GM08714 (cell line): ENCODE measurements at regions not wholly inside any gene's neighbourhood (a gene's known extent, or its start where the extent isn't known, plus 50 kb on each side); places are given as distances from the start of the nearest gene placed in this dataset.

Experiments
- H3K4me3 ChIP-seq: fragments of 200-500 bp; sonication (Bioruptor generic); 2 replicates; pipeline ENCODE4 v1.5.1; 2014; ENCODE audit warnings: mild to moderate bottlenecking, low read length, inconsistent platforms
- ZNF274 ChIP-seq: IDR thresholded peaks from 2 replicates; pipeline ENCODE4 v1.6.1; 2012; ENCODE audit warnings: mild to moderate bottlenecking, low read depth, low read length

DNA sequence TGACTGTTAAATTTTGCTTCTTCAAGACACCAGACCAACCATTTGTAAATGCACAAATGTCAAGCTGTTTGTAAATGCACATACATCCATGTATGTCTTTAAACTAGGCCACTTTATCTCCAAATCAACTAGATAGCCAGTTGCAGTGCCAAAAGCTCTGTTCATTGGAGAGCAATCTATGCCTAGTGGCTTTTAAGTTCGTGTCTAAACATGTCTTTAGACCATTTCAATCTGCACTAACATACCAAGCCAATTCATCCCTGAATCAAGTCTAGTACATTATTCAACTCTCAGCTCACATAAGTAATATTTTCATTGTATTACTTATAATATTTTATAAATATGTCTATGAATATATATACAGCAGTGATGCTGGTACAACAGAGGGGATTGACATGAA, 985.9 kb downstream of the CDH18 start:
- no peak overlapping the region for H3K4me3 ChIP-seq
- TF ChIP-seq ZNF274: no peak

DNA sequence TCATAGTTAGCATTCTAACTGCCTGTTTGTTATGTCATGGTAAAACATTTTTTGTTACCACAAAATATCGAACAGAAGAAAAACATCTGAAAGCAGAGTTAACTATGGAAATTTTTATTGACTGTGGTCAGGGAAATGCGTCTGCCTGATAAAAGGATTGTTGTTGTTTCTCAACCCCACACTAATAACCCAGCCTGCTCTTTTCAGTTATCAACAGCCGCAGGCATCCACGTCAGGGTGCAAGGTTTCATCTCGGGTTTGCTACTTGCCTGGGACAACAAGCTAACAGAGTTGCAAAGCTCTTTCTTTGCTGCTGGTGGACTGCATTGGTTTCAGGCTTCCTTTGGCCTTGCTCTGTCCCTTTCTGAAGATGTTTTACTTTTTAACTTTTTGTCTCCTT, 969.2 kb downstream of the CDH18 start:
- no peak for TF ChIP-seq ZNF274
- H3K4me3 ChIP-seq: no peak overlapping the region

DNA sequence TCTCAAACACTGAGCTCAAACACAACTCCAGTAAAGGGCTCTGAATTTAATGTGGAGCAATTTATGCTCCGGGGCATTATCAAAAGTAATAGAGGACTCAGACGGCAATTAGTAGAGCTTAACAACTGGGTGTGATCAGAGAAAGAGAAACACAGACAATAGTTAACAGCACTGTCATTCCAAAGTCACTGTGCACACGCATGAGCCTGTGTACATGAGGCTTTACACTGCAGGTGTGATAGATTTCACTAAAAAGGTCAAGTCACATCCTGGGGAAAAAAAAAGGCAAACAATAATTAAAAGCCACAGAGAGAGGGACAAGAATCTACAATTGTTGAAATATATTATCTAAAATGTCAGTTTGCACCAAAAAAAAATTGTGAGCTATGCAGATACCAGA, 956.5 kb downstream of the CDH18 start:
- TF ChIP-seq ZNF274: no peak
- no peak overlapping the region for H3K4me3 ChIP-seq

DNA sequence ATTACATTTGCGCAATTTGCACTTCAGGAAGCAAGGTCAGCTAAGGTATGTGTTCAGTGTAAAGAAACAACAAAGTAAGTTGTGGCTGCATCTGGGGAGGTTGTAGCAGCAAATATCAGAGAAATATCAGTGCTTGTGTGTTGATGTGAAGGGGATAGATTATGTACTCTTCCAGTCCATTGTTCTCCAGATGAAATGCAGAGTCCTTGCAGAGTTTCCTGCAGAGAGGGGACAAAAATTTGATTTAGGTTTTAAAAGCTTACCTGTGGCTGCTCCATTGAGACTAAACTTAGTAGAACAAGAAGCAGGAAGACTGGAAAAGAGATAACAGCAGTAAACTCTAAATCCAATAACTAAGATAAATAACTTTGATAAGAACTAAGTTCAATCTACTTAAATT, 952.2 kb downstream of the CDH18 start:
- no peak for TF ChIP-seq ZNF274
- H3K4me3 ChIP-seq: no peak overlapping the region

DNA sequence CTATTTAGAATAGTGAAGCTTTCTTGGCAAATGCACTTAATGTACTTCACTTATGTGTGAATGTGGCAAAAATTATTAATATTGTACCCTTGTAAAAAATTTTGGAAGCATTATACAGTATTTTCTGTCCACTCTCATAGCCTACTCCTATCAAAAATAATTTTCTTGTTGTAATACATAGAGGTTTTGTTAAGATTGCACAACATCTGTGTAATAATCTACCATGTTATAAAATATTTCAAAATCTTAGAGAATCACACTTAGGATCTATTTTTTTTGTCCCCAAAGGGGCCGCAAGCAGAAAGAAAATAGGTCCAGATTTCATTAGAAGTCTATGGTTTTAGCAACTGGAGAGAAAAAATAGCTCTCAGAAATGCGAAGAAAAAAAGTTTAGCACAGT, 945.9 kb downstream of the CDH18 start:
- H3K4me3 ChIP-seq: no peak overlapping the region
- no peak for TF ChIP-seq ZNF274

DNA sequence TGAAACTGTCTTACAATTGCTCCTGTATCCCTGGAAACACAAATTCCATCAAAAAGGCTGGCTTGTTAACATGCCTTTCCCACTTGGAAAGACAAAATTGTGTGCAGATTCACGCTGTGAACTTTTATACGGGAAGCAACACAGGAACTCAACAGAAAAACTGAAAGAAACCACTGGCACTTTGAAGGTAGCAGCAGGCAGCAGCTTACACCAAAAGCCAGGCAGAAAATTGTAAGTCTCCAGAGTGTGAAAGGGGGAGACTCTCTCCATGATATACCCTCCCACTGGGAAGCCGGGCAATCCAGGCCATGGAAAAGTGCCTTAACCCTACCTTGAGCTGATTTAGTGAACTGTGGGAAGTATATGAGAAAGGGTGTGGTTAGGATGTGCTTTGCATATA, 943.7 kb downstream of the CDH18 start:
- H3K4me3 ChIP-seq: no peak overlapping the region
- TF ChIP-seq ZNF274: no peak

DNA sequence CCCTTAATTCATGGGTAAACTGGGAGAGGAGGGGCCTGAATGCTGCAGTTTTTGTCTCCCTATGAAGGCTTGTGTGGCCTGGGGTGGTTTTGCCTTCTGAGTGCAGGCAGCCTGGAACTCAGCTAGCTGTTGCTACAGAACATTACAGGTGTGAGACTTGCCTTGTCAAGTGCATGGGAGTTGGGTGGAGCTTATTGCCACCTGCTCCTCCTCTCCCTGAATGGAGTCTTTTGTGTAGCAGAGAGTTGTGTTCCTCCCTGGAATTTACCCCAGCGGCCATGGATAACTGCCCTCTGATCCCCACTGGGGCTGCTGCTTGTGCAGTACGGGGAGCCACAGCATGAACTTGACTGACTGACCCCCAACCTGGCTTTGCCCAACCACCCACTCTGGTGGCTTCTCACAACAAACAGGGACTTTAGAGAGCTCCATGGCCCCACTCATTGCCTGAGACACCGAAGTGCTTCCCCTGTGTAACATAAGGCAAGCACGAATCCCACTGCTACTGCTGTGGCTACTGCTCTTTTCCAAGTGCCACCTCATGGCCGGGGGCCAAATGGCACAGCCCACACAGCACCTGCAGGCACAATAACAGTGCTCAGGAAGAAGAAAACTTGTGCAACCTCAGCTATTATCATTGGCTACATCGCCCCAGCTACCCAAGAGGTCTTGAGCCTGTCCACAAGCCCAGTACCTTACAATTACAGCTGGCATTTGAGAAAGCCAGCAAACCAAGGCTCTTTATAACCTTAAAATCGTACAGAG, 942.9 kb downstream of the CDH18 start:
- no peak for TF ChIP-seq ZNF274
- H3K4me3 ChIP-seq: no peak overlapping the region

DNA sequence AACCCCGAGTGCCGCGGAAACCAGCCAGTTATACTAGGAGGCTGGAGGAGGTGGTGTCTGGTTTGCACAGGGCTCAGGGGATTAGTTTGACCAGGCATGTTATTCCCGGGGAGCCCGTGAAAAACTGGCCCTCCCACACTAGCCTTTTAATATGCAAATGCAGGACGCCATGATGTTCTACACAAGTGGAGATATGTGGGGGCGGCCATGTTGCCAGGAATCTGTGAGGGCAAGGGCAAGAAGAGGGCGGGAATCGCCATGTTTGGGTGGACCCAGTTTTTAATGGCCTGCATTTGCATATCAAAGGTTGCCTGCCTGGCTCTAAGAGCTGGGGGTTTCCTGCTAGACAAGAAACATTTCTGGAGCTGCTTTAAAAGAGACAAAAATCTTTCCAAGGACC, 940.7 kb downstream of the CDH18 start:
- TF ChIP-seq ZNF274: no peak
- no peak overlapping the region for H3K4me3 ChIP-seq

DNA sequence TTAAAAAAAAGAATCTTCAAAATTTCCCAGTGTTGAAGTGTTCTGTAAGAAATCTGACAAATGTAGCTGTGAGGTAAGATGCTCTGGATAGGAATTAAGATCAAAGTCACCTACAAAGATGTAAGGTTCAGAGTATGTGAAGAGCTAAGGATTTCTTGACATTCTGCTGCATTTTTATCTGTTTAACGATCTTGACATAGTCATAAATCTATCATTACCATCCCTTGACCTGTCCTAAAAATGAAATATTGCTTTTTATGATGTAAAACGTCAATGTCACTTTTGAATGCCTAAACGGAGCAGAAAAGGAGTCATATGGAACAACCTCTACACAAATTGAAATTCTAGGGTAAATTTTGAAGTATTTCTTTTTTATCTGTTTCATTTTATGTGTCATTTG, 939.3 kb downstream of the CDH18 start:
- no peak for TF ChIP-seq ZNF274

DNA sequence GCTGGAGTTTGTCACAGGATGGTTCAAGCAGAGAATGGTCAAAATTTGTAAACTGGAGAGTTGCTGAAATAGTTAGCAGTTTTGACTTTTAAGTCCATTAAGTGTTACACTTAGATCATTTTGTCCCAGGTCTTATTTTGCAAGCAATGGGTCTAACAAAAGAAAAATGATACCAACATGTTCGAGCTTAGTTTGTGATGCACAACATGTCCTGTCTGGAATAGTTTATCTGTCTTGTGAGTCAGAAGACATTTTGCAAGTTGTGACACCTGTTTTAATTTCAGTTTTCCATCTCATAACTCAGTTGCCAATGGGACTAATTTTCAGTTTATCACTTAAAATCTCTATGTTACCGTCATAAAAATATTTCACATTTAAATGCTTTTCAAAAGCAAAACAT, 929.8 kb downstream of the CDH18 start:
- H3K4me3 ChIP-seq: no peak overlapping the region
- no peak for TF ChIP-seq ZNF274

More for the DNA sequence above, 939.3 kb downstream of the CDH18 start:
- H3K4me3 ChIP-seq: no peak overlapping the region

DNA sequence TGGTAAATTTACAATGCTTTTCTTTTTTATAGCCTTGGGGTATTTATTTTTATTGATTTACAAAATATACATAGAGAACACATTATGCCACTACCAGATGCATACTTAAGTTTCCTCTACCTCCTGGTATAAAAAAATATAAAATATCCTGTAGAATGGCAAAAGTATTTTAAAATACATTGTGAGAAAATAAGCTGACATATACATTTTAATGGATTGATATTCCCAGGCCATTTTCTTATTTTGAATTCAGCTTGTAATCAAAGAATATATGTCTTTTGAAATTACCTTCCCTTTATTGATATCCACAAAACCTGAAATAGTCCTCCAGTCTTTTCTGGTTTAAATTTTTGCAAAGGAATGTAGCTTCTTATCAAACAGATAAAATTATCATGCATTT, 923.9 kb downstream of the CDH18 start:
- no peak for TF ChIP-seq ZNF274
- no peak overlapping the region for H3K4me3 ChIP-seq

DNA sequence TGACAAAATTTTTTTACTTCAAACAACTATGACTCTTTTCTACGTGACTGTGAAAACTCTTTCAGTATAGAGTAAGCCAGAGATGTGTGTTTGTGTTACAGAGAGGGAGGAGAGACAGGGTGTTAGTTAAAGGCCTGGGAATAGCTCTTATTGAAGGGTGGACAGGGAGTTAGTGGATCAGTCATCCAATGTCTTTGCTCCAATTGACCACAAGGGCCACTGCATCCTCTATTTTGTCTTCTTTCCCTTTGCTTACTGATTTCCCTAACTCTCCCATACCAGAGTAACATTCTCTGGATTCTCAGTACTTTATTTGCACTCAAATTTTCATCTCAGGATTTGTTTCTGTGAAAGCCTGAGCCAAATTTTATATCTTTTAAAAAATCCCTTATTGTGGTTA, 920.3 kb downstream of the CDH18 start:
- no peak for TF ChIP-seq ZNF274
- H3K4me3 ChIP-seq: no peak overlapping the region

DNA sequence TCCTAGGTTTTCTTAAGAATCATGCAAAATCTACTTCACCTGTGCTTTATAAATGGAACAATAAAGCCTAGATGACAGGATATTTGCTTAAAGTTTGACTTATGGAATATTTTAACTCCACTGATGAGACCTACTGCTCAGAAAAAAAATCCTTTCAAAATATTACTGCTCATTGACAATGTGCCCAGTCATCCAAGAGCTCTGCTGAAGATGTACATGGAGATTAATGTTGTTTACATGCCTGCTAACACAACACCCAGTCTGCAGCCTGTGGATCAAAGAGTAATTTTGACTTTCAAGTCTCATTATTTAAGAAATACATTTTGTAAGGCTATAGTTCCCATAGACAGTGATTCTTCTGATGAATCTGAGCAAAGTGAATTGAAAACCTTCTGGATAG, 889.6 kb downstream of the CDH18 start:
- H3K4me3 ChIP-seq: no peak overlapping the region

DNA sequence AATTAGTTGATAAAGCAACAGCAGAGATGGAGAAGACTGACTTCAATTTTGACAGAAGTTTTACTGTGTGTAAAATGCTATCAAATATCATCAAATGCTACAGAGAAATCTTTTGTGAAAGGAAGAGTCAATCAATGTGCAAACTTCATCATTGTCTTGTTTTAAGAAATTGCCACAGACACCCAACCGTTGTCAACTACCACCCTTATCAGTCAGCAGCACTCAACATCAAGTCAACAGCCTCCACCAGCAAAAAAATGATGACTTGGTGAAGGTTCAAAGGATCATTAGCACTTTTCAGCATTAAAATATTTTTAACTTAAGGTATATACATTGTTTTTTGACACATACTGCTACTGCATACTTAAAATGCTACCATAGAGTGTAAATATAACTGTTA, 888.8 kb downstream of the CDH18 start:
- no peak overlapping the region for H3K4me3 ChIP-seq
- no peak for TF ChIP-seq ZNF274

More for the DNA sequence above, 889.6 kb downstream of the CDH18 start:
- no peak for TF ChIP-seq ZNF274

DNA sequence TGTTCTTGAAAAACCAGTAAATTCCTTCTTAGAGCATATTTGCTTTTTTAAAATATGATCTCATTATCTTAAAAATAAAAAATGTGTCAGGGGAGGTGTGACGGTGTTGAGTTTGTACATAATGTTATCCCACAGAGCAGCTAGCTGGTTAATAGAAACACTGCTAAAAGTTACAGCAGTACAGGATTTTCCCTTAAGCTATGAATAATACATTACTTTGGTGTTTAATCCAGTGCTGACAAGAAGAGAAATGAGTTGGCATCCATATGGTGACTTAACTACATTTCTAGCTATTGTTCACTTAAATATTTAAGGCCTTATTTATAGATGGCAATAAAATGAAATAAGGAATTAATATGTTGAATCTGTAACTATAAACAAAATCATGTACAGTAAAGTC, 883.1 kb downstream of the CDH18 start:
- no peak for TF ChIP-seq ZNF274

DNA sequence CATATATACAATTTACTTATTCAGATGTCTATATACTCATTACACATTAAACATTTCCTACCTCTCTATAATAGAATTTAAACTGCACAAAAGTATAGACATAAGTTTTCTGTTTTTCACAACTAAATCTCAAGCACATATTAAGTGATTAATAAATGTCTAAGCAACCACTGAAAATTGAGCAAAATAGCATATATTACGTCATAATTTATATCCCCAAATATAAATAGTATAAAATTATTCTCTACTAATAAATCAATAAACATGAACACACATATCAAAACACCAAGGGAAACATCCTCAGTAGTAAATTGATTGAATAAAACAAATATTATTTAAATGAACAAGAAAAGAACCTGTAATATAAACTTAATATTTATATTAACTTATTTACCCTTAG, 865.1 kb downstream of the CDH18 start:
- TF ChIP-seq ZNF274: no peak
- H3K4me3 ChIP-seq: no peak overlapping the region

More for the DNA sequence above, 883.1 kb downstream of the CDH18 start:
- no peak overlapping the region for H3K4me3 ChIP-seq
